Fibroblast of lung (primary cell): ENCODE measurements at regions not wholly inside any gene's neighbourhood (a gene's known extent, or its start where the extent isn't known, plus 50 kb on each side); places are given as distances from the start of the nearest gene placed in this dataset.

Source experiments
- EZH2 ChIP-seq: IDR thresholded peaks from 2 replicates; pipeline ENCODE4 v1.5.1; 2012; ENCODE audit warnings: low read length, control low read depth, mild to moderate bottlenecking; ENCODE audit errors: missing control alignments
- TF ChIP-seq, protein P1 (sequence below), 2 donors: IDR thresholded peaks in 1 of 2; conservative IDR thresholded peaks in 1 of 2; 1 replicate in 1 of 2; 2 replicates in 1 of 2; pipeline ENCODE4 v1.5.1; 2011 to 2012; ENCODE audit warnings: low read length in 2 of 2, control low read depth in 1 of 2, inconsistent platforms in 1 of 2, low read depth in 1 of 2, mild to moderate bottlenecking in 1 of 2

DNA sequence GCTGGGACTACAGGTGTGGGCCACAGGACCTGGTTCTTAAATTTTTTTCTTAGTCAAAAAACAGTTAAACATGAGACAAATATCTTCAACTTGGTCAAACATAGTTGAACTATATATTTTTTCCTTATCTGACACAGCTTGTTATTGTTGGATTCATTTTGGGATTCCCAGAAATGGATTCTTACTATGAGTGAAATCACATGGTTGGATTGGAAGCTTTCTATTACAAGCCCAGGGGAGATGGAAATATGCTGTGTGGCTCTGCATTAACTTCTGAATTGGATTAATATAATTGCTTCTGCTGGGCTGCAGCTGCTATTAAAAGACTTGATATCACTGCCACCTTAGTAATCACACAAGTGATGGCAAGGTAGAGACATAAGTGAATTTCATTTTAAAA is 126.4 kb upstream of the DUSP22 start:
- TF ChIP-seq, protein P1, sequence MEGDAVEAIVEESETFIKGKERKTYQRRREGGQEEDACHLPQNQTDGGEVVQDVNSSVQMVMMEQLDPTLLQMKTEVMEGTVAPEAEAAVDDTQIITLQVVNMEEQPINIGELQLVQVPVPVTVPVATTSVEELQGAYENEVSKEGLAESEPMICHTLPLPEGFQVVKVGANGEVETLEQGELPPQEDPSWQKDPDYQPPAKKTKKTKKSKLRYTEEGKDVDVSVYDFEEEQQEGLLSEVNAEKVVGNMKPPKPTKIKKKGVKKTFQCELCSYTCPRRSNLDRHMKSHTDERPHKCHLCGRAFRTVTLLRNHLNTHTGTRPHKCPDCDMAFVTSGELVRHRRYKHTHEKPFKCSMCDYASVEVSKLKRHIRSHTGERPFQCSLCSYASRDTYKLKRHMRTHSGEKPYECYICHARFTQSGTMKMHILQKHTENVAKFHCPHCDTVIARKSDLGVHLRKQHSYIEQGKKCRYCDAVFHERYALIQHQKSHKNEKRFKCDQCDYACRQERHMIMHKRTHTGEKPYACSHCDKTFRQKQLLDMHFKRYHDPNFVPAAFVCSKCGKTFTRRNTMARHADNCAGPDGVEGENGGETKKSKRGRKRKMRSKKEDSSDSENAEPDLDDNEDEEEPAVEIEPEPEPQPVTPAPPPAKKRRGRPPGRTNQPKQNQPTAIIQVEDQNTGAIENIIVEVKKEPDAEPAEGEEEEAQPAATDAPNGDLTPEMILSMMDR (conservative IDR thresholded peaks at IDR 0.05 in 1 of 2, IDR thresholded peaks at IDR 0.05 in 1 of 2; ENCODE audit: low read depth in 1 of 2, low read length in 2 of 2) = no peak
- TF ChIP-seq EZH2 = no peak
